Keratinocyte (primary cell): ENCODE measurements at regions not wholly inside any gene's neighbourhood (a gene's known extent, or its start where the extent isn't known, plus 50 kb on each side); places are given as distances from the start of the nearest gene placed in this dataset.

ENCODE experiments used
- DNase-seq: peaks from one replicate; pipeline ENCODE4 v3.0.0-alpha.2; 2011; ENCODE audit warnings: low read depth, missing footprints, low spot score
- FAIRE-seq: peaks from 2 replicates; lab custom pipeline; 2011; peaks lifted over from hg19 to GRCh38; lab: Jason Lieb, UNC
- H2AFZ ChIP-seq: 2 replicates; pipeline ENCODE4 v1.6.0; 2012; ENCODE audit warnings: low read length, control low read depth, inconsistent platforms; ENCODE audit not compliant: control insufficient read depth
- H3K27ac ChIP-seq: 2 replicates; pipeline ENCODE4 v1.5.1; 2011; ENCODE audit warnings: low read length; ENCODE audit not compliant: control insufficient read depth, insufficient read depth
- H3K27me3 ChIP-seq: 3 replicates; pipeline ENCODE4 v1.6.0; 2011; ENCODE audit warnings: low read length; ENCODE audit not compliant: control insufficient read depth, insufficient read depth; ENCODE audit errors: extremely low read depth
- H3K36me3 ChIP-seq, 2 experiments: 2 replicates in 1 of 2; 3 replicates in 1 of 2; pipeline ENCODE4 v1.5.1; 2011; ENCODE audit warnings: low read length in 2 of 2, mild to moderate bottlenecking in 1 of 2; ENCODE audit not compliant: control insufficient read depth in 2 of 2, insufficient read depth in 2 of 2; ENCODE audit errors: extremely low read depth in 1 of 2
- H3K4me1 ChIP-seq: 3 replicates; pipeline ENCODE4 v1.5.1; 2011; ENCODE audit warnings: low read length; ENCODE audit not compliant: control insufficient read depth, insufficient read depth; ENCODE audit errors: extremely low read depth
- H3K4me2 ChIP-seq: 3 replicates; pipeline ENCODE4 v1.6.0; 2011; ENCODE audit warnings: low read depth, low read length; ENCODE audit not compliant: control insufficient read depth, insufficient read depth; ENCODE audit errors: extremely low read depth
- H3K4me3 ChIP-seq, 3 experiments: fragments of 200-600 bp in 1 of 3; sonication (generic) in 1 of 3; 2 replicates in 2 of 3; 3 replicates in 1 of 3; pipeline ENCODE4 v1.5.1; 2011 to 2016; ENCODE audit warnings: low read length in 3 of 3, mild to moderate bottlenecking in 3 of 3, control low read depth in 2 of 3, inconsistent platforms in 1 of 3, low read depth in 1 of 3, mixed read lengths in 1 of 3, mixed run types in 1 of 3, moderate library complexity in 1 of 3; ENCODE audit not compliant: control insufficient read depth in 2 of 3, insufficient read depth in 2 of 3; ENCODE audit errors: extremely low read depth in 1 of 3
- H3K79me2 ChIP-seq: 2 replicates; pipeline ENCODE4 v1.6.0; 2012; ENCODE audit warnings: low read length; ENCODE audit not compliant: control insufficient read depth, insufficient read depth
- H3K9ac ChIP-seq: 3 replicates; pipeline ENCODE4 v1.6.0; 2011; ENCODE audit warnings: low read length; ENCODE audit not compliant: control insufficient read depth, insufficient read depth; ENCODE audit errors: extremely low read depth
- H3K9me1 ChIP-seq: 3 replicates; pipeline ENCODE4 v1.6.0; 2011; ENCODE audit warnings: low read length; ENCODE audit not compliant: control insufficient read depth, insufficient read depth; ENCODE audit errors: extremely low read depth
- H3K9me3 ChIP-seq: 2 replicates; pipeline ENCODE4 v1.5.1; 2012; ENCODE audit warnings: low read depth, low read length; ENCODE audit not compliant: control insufficient read depth
- H4K20me1 ChIP-seq: 3 replicates; pipeline ENCODE4 v1.6.0; 2011; ENCODE audit warnings: low read length; ENCODE audit not compliant: control insufficient read depth, insufficient read depth; ENCODE audit errors: extremely low read depth
- CTCF ChIP-seq, 3 experiments: IDR thresholded peaks in 1 of 3; conservative IDR thresholded peaks in 1 of 3; optimal IDR thresholded peaks in 1 of 3; 2 replicates in 2 of 3; 3 replicates in 1 of 3; pipeline versions ENCODE3 to v1.5.1; 2011; ENCODE audit warnings: low read length in 3 of 3, mild to moderate bottlenecking in 3 of 3, moderate library complexity in 2 of 3, control low read depth in 1 of 3, inconsistent platforms in 1 of 3; ENCODE audit not compliant: insufficient read depth in 2 of 3; ENCODE audit errors: extremely low read depth in 1 of 3
- EZH2 ChIP-seq: IDR thresholded peaks from one replicate; pipeline ENCODE4 v1.6.1; 2012; ENCODE audit warnings: inconsistent platforms, mild to moderate bottlenecking, low read length, moderate library complexity
- dilution Hi-C: fragments of 300-500 bp; cut with MboI; formaldehyde crosslinking; loops from one replicate; pipeline ENCODE4 v1.7.0; 2020; ENCODE audit warnings: low sequenced_read_pairs; ENCODE audit not compliant: extremely low pct_ligation_motif_present

GRCh38 chr4:45241976-45242375 lies 515.6 kb upstream of the GNPDA2 start:
- Histone ChIP-seq H3K4me2 (no peak overlapping the region), H3K36me3 (no peaks in the 10 kb centered on the region), H3K27me3 (no peaks in the 10 kb centered on the region), H3K79me2 (no peaks in the 10 kb centered on the region), H3K9me3 (no peaks in the 10 kb centered on the region), H3K27ac (no peak overlapping the region), H3K9ac (no peak overlapping the region), H3K4me1 (no peaks in the 10 kb centered on the region), H3K4me3 (no peak overlapping the region), H3K9me1 (no peaks in the 10 kb centered on the region), H4K20me1 (no peaks in the 10 kb centered on the region), H2AFZ (no peak overlapping the region)
- dilution Hi-C loops, result no loop called here
- no peak for TF ChIP-seq EZH2
- no peak for TF ChIP-seq CTCF (optimal IDR thresholded peaks at IDR 0.05 in 1 of 3, IDR thresholded peaks at IDR 0.05 in 1 of 3, conservative IDR thresholded peaks at IDR 0.05 in 1 of 3; ENCODE audit: extremely low read depth in 1 of 3, insufficient read depth in 2 of 3, low read length in 3 of 3)
- DNase-seq (no peak), FAIRE-seq (no peak)

- TF ChIP-seq CTCF (optimal IDR thresholded peaks at IDR 0.05 in 1 of 3, IDR thresholded peaks at IDR 0.05 in 1 of 3, conservative IDR thresholded peaks at IDR 0.05 in 1 of 3; ENCODE audit: extremely low read depth in 1 of 3, insufficient read depth in 2 of 3, low read length in 3 of 3) (no peak), EZH2 (no peak)
- Histone ChIP-seq H3K27ac (no peak overlapping the region), H3K36me3 (no peaks in the 10 kb centered on the region), H3K9me1 (no peaks in the 10 kb centered on the region), H3K4me3 (no peak overlapping the region), H4K20me1 (no peaks in the 10 kb centered on the region), H3K27me3 (no peaks in the 10 kb centered on the region), H3K9me3 (no peaks in the 10 kb centered on the region), H3K4me2 (no peak overlapping the region), H3K79me2 (no peaks in the 10 kb centered on the region), H3K4me1 (no peaks in the 10 kb centered on the region), H3K9ac (no peak overlapping the region), H2AFZ (no peak overlapping the region)
- dilution Hi-C loops, result no loop called here
- DNase-seq, result no peak
- no peak for FAIRE-seq
These were observed 502.9 kb upstream of the GNPDA2 start for GRCh38 chr4:45229206-45229605.
